T-helper 1 cell (primary cell): ENCODE measurements at regions not wholly inside any gene's neighbourhood (a gene's known extent, or its start where the extent isn't known, plus 50 kb on each side); places are given as distances from the start of the nearest gene placed in this dataset.
"Not testable (repeated sequence)": the region's sequence is repeated elsewhere in the genome, so short reads cannot be mapped to it uniquely, and the experiment has no call there.

Experiments
- DNase-seq, 5 donors: peaks; one replicate each; pipeline ENCODE4 v3.0.0-alpha.2; 2012 to 2020

DNA sequence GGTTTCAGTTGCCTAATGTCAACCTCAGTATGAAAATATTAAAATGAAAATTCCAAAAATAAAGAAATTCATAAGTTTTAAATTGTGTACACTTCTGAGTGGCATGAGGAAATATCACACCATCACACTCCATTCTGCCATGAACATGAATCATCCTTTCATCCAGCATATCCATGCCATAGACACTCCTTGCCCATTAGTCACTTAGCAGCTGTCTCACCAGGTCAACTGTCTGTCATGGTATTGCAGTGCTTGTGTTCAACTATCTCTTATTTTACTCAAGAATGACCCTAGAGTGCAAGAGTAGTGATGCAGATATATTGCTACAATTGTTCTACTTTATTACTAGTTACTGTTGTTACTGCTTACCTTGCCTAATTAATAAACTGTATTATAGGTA is 712.4 kb downstream of the EPHA7 start:
- no peak for DNase-seq

DNA sequence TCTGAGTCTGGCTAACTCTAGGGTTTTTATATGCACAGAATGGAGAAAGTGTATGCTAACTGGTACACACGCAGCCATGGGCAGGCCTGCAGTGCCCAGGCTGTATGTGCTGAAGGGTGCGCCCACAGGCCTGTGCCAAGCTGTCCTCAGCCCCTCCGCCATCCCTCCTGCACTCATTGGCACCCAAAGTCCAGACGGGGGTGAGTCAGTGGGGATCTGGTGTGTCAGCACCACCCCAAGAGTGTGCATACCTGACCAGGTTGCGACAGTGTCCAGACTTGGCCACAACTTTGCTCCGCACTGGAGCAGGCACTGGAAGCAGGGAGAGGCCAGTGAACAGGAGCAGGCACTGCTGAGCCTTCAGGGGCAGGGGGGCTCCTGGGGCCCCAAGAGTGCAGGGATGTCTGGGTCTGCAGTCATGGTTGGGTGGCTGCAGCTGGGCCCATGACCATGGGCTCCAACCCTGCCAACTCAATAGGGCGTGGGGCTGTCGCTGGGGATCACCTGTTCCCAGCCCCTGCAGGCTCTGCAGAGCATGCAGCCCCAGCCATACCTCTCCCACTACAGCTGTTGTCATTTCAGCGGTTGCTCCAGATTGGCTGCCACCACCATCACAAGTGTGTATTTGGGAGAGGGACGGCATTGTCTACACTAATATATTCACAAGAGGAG is 717.8 kb downstream of the EPHA7 start:
- no peak for DNase-seq

DNA sequence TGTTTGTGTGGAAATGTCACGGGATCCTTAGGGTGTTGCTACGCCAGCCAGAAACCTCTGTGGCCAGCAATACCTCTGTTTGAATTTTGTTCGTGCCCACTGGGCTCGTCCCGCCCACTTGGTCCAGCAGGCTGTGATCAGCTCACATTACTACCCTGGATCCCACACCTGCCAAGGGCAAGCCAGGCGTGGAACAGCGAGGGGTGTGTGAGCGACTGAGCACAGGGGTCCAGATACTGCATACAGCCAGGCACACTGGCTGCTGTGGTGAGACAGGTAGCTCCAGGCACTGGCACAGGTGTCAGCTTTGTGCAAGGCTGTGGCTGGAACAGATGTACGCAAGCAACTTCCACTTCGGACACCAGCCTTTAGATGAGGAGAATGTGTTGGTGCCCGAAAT is 718.9 kb downstream of the EPHA7 start:
- no peak for DNase-seq

DNA sequence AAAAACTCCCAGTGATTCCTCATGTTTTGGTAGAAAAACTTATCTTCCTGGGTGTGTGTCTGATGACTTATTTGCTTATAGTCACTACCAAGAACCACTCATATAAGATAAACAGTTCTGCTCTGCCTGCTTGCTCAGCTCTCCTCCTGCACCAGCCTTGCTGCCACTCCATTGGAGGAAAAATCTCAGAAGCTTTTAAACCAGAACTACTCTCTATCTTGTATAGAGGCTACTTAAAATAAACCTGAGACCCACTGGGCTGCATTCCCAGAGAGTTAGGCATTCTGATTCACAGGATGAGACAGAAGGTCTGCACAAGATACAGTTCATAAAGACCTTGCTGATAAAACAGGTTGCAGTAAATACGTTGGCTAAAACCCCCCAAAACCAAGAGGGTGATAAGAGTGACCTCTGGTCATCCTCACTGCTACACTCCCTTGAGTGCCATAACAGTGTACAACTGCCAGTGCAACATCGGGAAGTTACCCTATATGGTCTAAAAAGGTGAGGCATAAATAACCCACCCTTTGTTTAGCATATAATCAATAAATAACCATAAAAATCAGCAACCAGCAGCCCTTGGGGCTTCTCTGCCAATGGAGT is 728.3 kb downstream of the EPHA7 start:
- DNase-seq, result no peak

DNA sequence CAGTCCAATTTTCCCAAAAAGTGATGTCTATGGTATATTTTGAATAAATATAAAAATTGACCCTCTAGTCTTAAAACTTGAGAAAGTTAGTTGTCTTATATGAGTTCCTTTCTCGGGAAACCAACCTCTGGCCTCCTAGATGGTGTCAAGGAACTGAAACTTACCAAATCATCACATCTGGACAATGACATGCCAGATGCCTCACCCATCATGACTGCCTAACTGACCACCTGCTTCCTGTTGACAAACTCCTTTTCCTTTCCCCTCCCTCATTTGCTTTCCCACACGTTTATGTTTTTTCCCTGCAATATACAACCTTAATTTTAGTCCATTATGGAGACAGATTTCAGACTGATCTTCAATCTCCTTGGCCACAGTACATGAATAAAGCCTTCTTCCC is 731.0 kb downstream of the EPHA7 start:
- DNase-seq, result no peak

DNA sequence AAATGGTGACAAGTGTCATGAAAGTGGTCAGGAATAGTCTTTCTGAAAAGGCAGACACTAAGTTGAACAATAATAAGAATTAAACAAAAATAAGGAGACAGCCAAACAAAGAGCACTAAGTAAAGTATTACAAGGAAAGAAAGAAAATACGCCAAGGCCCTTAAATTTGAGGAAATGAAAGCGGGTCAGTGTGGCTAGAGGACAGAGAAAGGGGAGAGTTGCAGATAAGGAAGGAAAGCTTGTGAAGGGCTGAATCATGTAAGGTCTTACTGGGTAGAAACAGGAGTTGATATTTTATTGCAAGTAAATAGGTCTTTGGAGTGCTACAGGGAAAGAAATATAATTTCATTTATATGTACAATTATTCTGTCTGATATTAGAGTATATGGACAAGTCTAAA is 732.1 kb downstream of the EPHA7 start:
- no peak for DNase-seq

DNA sequence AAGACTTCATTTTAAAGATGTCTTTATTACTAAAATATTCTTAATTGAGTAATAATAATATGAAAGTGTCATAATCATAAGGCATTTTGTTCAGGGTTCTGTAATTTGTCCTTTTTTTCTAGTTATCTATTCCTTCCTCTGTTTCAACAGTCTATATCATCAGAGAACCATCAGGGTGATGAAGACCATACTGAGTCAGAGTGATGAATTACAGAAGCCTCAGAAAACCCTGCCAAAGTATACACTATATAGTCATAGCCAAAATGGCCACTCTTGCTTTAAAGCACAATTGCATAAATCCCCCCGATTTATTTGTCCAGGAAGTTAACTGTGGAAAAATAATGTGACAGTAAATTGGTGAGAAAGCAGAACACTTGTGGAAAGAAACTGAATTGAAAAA is 735.0 kb downstream of the EPHA7 start:
- no peak for DNase-seq

DNA sequence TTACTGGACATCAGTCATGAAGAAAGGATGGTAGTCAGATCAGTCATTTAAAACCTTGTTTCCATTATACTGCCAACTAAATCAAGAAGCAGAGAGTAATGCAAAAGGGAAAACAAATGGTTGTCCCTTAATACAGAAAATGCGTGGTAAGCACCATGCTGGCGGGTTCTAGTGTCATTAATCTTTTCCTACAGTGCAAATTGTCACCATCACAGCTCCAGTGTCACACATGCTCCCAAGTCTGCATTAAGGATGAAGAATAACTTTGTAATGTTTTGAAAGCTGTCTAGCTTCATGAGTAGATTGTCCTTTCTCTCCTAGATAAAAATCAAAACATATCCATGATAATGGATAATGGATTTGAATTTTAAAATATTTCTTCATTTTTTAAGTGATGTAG is 735.6 kb downstream of the EPHA7 start:
- DNase-seq, result no peak

DNA sequence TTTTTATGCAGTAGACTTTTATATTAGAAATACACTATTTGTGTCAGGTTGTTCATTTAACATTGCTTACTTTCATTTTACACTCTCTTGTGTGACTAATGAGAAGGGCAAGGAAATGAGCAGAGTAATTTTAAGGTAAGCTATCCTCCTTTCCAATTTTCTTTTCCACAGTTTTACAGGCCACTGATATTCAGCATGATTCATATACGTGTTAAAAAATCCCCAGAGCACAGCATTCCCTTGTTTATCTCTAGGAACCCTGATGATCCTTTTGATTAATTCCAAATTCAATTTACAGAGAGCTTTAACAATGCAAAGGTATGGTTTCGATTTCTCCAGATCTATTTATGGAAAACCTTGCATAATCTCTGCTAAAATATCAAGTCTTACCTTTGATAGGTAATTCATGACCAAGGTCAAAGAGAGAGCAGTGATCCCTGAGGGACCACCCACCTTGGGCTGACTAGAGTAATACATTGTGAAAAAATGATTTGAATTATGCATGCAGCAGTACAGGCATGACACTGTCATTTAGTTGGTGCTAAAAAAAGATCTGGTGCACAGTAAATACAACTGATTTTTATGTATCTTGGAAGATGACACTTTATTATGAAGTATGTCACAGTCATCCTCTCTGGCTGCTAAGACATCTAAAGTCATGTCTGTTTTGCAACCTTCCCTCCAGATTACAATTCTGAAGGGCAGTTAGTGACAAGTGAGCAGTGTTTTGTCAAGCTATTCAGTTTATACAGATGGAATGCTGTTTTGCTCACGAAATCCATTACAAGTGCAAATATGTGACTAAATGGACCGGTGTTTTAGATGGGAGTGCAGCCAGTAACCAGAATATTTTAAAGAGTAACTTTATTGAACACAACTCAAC is 736.6 kb downstream of the EPHA7 start:
- no peak for DNase-seq

DNA sequence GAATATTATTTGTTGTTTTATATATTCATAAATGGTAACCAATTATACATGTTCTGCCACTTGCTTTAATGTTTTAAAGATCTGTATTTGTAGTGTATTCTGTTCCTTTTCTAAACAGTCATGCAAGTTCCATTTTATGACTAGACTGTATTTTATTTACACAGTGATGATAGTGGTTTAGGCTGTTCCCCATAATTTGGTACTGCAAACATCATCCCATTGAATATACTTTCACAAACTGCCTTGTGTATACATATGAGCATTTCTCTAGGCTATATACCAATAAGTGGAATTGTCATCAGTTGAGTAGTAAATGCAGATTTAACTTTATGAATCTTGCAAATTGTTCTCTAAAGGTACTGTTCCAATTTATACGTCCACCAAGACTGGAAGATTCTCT is 738.0 kb downstream of the EPHA7 start:
- no peak for DNase-seq

DNA sequence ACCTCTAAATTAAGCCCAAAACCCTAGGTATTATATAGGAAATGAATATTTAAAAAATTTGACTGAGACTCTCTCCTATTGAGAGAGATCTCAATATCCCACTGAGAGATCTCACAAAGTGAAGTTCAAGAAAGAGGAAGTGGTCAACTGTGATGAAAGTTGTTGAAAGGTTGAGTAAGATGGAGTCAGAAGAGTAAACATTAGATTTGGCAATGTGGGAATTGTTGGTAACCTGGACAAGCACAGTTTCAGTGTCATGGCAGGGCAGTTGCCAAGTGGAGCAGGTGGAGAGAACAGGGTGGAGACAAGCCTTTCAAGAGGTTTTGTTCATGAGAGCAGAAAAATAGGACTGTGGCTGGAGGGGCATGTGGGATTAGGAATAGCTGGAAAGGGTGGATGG is 747.9 kb downstream of the EPHA7 start:
- DNase-seq, result not testable (repeated sequence)

DNA sequence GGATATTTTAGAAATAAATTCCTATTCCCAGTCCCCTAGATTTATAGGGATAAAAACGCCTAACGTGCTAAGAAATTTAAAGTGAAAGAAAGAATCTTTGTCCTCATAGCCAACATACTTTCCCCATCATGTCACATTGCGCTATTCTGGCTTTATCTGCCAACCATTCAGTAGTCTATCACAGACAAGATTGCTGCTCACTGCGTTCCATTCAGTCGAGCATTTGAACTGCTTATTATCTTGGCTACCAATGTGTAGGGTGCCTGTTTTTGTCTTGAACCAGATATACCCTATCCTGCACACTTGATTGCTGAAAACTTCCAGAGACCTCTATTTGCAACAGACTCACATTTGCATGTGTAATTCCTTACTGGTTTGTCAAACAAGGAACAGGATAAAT is 751.5 kb downstream of the EPHA7 start:
- DNase-seq, result no peak

DNA sequence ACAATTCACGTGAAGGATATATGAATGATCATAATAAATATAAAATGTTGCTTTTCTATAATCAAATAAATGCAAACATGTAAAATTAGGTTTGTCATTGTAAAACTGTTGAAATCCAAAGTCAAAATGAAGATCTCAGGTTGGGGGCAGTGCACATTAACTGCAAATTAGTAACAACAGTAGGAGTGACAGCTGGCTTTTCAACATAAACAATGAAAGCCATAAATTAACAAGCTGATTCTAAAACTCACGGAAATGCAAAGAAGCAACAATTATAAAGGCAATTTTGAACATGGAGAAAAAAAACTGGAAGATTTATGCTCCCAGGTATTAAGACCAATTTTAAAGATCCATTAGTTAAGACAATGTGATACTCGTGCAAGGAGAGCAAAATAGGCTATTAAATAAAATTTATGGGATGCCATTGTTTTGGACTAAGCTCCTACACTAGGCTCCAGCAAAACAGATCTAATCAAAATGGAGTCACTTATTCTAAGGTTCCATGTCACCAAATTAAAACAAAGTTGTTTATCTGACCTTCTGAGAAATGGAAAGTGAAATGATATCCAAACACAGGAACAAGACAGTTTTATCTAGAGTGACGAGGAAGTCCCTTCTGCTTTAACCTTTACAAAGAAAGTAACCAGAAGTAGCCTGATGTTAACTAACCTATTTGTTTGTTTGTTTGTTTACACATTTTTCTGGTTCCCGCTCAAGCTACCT is 770.8 kb downstream of the EPHA7 start:
- no peak for DNase-seq

DNA sequence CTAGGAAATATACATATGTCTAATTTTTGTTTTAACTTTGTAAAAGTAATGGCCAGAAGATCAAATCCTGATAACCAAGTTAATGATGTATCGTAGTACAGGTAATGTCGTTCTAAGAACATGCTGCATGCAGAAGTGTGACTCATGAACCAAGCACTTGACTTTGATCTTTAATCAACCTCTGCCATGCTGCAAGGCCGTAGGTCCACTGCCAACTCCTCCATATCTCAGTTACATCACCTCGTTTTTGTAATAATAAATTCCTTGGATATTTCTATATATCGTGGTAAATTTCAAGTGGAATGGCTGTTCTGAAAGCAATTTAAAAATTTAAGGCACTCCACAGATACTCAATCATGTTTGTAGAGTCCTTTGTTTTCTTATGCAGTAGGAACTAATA is 771.7 kb downstream of the EPHA7 start:
- DNase-seq, result no peak

DNA sequence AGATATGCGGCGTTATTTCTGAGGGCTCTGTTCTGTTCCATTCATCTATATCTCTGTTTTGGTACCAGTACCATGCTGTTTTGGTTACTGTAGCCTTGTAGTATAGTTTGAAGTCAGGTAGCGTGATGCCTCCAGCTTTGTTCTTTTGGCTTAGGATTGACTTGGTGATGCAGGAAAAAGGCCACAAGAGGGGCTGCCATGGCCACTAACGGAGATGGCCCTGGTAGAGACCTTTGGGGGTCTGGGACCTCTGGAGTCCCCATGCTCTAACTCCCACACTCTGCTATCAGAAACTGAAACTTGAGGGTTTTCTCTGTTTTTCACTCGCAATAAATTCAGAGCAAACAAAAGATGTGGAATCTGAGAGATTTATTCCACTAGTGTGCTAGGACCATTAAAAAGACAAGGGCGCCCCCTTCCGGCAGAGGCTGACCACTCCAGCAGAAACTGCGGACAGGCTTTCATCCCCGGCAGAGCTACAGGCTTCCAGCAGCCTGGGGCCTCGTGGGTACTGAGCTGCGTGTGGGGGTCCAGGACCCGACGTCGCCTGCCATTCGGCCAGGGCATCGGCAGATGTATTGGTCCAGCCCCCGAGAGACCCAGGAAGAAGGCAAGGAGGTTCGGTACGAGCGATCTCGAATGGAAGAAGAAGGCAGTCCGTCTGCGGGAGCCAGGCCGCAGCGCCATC is 775.1 kb downstream of the EPHA7 start:
- DNase-seq, result not testable (repeated sequence)

DNA sequence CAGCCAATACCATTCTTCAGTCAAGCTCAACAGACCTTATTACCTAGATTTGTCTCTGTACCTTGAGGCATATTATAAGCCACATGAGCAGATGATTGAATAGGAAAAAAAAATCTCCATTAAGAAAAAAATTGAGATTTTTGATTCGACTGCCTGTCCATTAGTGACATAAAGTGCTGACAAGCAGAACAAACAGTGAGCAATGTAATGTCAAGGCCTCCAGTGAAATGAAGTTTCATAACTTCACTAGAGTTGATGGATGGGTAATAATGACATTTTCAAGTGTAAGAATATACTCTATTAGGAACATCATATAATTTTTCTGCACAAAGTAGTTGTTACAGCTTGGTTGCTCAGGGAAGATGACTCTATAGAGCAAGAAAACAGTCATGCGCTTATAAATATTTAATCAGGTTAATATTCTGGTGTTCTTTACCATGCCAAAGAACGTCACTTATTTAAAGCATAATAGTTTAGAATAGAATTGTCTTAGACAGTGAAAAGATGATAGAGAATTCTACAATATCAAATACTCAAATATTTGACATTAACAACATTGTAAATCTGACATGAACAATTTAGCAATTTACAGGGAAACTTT is 783.7 kb downstream of the EPHA7 start:
- no peak for DNase-seq

DNA sequence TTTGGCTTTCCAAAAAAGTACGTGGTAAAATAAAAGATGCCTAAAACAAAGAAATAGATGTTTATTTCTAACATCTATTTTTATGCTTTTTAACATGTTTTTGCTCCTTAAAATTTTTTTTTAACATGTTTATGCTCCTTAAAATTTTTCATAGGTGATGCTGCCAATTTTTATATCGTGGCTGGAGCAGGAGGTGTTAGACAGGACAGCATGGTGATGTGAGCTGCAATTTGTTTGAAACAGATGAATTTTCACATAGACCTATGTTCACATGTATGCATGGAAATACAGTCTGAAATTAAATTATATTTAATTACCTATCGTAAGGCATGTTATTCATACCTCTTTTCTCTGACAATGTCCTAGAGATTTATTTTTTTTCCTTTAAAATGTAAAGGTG is 784.8 kb downstream of the EPHA7 start:
- DNase-seq, result no peak

DNA sequence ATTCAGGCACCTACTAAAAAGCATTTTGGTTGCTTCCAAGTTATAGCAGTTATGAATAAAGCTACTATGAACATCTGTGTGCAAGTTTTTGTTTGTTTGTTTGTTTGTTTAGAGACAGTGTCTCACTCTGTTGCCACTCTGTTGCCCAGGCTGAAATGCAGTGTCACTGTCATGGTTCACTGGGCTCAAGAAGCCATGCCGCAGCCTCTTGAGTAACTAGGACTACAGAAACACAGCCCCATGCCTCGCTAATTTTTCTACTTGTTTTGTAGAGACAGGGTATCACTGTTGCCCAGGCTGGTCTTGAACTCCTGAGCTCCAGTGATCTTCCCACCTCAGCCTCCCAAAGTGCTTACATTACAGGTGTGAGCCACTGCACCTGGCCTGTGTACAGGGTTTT is 795.9 kb downstream of the EPHA7 start:
- DNase-seq, result no peak

DNA sequence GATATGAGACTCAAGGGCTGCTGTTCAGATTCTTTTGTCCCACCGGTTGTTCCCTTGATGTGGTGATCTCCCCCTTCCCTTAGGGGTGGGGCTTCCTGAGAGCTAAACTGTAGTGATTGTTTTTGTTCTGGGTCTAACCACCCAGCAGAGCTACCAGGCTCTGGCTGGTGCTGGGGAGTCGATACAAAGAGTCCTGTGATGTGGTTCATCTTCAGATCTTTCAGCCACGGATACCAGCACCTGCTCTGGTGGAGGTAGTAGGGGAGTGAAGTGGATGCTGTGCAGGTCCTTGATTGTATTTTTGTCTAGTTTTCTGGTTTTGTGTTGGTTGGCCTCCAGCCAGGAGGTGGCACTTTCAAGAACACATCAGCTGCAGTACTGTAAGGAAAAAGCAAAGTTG is 801.6 kb downstream of the EPHA7 start:
- no peak for DNase-seq

DNA sequence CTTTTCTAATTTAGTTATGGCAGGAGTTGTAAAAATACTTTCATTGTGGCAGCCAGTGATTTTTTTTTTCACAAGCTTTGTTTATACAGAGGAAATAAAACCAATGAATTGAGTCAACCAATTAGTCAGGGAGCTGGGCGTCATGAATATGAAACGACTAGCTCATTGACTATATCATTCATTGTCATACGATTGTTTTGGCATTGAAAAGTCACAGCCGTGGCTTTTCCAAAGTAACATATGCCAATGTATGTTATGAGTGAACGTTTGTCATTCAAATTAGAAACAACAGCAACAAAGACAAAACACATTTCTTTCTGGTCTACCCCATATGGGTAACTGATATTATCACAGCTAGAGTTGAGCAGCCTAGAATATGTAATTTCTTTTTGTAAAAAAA is 810.6 kb downstream of the EPHA7 start:
- DNase-seq, result no peak

DNA sequence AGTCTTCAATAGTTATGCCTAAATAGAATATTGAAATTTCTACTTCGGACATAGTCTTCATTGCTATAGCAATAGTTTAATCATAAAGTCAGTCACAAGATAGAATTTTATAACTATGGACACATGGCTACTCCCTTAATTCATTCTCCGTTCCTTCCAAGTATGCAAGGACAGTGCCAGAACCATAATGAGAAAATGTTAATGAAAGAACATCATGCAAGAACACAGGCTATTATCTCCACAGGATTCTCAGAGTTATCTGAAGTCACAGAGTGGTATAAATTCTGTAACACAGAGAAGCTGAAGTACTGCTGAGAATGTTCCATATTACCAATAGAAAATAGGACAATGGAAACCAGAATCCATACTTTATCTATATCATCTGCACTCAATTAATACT is 826.2 kb downstream of the EPHA7 start:
- no peak for DNase-seq

DNA sequence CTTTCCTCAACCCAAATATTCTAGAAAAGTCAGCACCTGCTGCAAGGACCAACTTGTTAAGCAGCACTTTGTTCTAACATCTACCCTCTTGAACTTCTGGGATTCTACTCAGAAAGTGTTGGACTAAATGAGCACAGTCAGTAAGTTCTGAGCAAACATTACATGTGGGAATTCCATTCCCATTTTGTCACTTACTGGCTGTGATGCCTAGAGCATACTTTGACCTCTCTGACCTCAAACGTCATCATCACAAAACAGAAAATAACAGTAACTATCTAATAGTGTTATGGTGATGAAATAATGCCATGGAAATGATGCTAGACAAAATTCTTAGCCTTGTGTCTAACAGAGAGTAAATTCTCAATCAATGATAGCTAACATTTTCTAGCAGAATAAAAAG is 829.4 kb downstream of the EPHA7 start:
- DNase-seq, result no peak
